ENCODE measurements at regions not wholly inside any gene's neighbourhood (a gene's known extent, or its start where the extent isn't known, plus 50 kb on each side); places are given as distances from the start of the nearest gene placed in this dataset.

DNA sequence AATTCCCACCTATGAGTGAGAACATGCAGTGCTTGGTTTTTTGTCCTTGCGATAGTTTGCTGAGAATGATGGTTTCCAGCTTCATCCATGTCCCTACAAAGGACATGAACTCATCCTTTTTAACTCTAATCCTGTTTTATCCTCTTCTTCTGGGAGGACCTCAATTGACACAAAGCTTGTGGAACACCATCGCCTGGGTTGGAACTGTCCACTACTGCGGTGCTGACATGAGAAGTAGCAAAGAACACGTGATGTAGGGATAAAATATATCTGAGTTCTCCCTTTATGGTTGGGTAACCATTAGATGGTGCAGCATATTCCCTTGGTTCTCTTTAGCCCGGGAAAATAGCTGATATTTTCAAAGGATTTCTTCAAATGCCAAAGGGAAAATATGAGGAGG lies 105.3 kb upstream of the TOPAZ1 start:
- TF ChIP-seq, protein P1, sequence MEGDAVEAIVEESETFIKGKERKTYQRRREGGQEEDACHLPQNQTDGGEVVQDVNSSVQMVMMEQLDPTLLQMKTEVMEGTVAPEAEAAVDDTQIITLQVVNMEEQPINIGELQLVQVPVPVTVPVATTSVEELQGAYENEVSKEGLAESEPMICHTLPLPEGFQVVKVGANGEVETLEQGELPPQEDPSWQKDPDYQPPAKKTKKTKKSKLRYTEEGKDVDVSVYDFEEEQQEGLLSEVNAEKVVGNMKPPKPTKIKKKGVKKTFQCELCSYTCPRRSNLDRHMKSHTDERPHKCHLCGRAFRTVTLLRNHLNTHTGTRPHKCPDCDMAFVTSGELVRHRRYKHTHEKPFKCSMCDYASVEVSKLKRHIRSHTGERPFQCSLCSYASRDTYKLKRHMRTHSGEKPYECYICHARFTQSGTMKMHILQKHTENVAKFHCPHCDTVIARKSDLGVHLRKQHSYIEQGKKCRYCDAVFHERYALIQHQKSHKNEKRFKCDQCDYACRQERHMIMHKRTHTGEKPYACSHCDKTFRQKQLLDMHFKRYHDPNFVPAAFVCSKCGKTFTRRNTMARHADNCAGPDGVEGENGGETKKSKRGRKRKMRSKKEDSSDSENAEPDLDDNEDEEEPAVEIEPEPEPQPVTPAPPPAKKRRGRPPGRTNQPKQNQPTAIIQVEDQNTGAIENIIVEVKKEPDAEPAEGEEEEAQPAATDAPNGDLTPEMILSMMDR (IDR thresholded peaks at IDR 0.05), result no peak

DNA sequence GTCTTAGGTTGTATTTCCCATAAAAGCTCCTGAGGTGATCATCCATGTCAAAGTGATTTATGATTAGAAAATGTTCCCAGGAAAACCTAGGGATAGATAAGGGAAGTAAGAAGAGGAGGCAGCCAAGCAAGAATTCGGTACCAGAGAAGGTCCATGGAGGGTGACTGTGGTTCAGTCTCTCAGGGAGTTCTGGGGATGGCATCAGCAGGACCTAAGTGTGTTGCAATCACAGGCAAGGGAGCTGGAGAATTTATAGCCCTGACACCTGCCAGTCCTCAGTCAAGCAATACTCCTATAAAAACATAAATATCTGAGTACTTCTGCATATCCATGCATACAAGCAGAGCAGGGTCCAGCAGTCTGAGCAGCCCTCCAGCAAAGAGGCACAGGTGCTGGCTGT lies 95.6 kb upstream of the TOPAZ1 start:
- TF ChIP-seq, protein P1 (IDR thresholded peaks at IDR 0.05), result no peak

DNA sequence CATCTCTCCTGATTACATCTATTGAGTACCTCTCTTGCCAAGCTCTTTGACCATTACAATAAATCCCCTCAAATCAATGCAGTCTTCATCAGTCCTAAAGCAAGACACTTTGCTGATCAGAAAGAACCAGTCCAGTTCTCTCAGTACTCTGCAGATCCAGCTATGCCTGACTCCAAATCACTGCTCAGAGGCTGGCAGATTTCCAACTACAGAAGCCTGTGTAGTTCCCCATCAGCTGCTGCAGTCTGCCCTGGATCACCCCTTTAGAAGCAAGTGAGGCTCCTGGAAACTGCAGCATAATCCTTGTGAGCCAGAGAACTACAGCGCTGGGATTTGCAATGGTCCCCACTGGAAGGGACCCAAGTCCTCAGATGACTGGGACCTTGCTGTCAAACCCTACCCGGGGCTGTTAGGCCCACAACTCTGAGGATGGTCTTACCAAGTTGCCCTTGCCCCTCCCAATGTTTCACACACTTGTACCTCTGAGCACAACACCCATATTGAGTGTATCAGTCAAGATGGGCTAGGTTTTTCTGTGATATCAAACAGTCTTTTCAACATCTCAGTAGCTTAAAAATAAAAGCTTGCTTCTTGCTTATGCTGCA lies 81.9 kb upstream of the TOPAZ1 start:
- TF ChIP-seq, protein P1 (IDR thresholded peaks at IDR 0.05), result no peak

DNA sequence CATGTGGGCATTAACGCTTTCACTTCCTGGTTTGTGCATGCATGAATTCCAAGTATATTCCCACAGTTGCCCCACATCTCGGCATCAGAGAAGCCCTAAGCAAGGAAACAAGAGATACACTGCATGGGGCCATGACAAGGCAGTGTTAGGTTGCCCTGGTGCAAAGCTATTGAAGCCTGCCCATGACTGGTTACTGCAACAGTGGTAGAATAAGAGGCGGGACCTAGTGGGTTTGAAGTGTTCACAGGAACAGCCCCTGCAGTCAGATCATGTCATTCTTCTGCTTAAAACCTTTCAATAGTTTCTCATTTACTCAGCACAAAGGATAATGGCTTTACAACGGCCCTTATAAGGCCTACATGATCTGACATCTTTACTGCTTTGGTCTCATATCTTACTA lies 80.9 kb upstream of the TOPAZ1 start:
- TF ChIP-seq, protein P1 (IDR thresholded peaks at IDR 0.05), result no peak

DNA sequence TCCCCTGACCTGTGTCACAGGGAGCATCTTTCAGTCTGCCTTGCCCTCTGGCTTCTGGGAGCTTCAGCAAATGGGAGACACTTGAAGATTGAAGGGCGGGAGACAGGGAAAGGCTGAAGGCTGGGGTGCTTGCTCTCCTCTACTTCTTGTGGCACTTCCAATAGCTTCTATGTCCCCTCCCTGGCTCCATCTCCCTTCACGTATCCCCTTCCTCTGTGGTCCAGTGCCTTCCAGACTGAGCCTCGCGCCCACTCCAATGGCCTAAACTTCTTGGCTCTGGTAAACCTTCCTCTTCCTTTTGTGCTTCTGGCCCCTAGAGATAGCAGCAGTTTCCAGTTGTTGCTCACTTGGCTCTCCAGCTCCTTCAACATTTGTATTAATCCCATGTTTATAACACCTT lies 69.8 kb upstream of the TOPAZ1 start:
- TF ChIP-seq, protein P1 (IDR thresholded peaks at IDR 0.05), result no peak

DNA sequence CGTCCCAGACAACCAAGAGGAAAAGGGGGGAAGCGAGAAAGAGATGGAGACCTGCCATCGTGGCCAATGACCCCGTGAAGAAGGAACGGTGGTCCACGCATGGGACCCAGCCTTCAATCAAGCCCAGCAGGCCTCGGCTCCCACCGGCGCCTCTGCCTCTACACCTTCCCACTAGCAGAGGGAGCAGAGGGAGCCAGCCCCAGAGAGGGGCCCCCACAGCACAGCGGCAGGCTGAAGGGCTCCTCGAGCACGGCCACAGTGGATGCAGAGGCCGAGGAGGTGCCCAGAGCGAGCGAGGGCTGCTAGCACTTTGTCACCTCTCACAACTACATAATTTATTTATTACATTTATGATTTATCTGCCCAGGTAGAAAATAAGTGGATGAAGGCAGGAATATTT lies 68.4 kb upstream of the TOPAZ1 start:
- TF ChIP-seq, protein P1 (IDR thresholded peaks at IDR 0.05), result no peak

DNA sequence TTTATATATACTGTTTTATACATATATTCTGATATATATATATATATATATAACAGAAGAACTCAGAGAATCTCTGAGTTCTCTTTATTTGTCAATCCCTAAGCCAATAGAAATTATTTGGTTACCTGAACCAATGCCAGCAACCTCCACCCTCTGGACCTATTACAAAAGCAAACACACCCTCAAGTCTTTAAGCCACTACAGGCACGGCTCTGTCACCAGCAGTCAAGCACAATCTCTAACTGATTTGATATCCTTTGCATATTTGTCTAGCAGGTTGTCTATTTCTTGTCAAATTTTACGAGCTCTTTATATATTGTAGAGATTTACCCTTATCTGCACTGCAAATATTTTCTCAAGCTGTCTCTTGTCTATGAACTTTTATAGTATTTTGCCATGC lies 66.6 kb upstream of the TOPAZ1 start:
- TF ChIP-seq, protein P1 (IDR thresholded peaks at IDR 0.05), result no peak

DNA sequence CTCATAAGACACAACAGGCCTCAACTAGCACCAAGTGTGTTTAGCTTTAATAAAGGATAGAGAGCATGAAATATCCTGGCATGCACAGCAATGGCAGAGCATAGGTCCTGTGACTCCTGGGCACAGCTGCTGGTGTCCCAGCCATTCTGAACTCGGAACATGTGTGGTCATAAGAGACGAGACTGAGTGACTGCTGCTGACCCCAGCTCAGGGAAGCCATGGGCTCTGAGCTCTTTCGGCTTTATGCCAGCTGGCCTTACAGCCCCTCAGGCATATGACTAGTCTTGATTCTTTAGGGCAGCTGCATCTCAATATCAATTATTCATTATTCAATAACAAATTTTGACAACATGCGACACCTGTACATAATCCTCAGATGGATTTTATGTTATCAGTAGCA lies 62.4 kb upstream of the TOPAZ1 start:
- TF ChIP-seq, protein P1 (IDR thresholded peaks at IDR 0.05), result no peak
